H1 (cell line): ENCODE measurements at regions not wholly inside any gene's neighbourhood (a gene's known extent, or its start where the extent isn't known, plus 50 kb on each side); places are given as distances from the start of the nearest gene placed in this dataset.

Source experiments
- CTCF ChIA-PET: fragments of 300-600 bp; sonication (Branson Sonifier 250); formaldehyde crosslinking; loops from one replicate; lab custom pipeline; 2021; ENCODE audit not compliant: partially characterized antibody; lab: Charles Lee
- POLR2A ChIA-PET: fragments of 300-600 bp; sonication (Branson Sonifier 250); formaldehyde crosslinking; loops from one replicate; lab custom pipeline; 2021; ENCODE audit warnings: inconsistent platforms; ENCODE audit not compliant: partially characterized antibody; lab: Charles Lee
- DNase-seq, 2 experiments: peaks; one replicate each; pipeline versions ENCODE4 v3.0.0 to v3.0.0-alpha.2; 2010 to 2022; ENCODE audit warnings: low spot score in 2 of 2, low read depth in 1 of 2, mixed read lengths in 1 of 2
- FAIRE-seq: peaks from 2 replicates; lab custom pipeline; 2011; peaks lifted over from hg19 to GRCh38; lab: Jason Lieb, UNC
- H2AFZ ChIP-seq: 2 replicates; pipeline ENCODE4 v1.8.1; 2012; ENCODE audit warnings: low read length, inconsistent platforms
- H2AK5ac ChIP-seq: 2 replicates; pipeline ENCODE4 v1.6.1; 2013; ENCODE audit warnings: low read depth, low read length
- H2BK120ac ChIP-seq: replicated peaks from 2 replicates; pipeline ENCODE3; 2013; ENCODE audit warnings: low read depth, low read length, inconsistent platforms
- H2BK12ac ChIP-seq: 2 replicates; pipeline ENCODE4 v1.6.1; 2013; ENCODE audit warnings: low read depth, low read length
- H2BK15ac ChIP-seq: 2 replicates; pipeline ENCODE4 v1.6.1; 2013; ENCODE audit warnings: low read length
- H2BK20ac ChIP-seq: 2 replicates; pipeline ENCODE4 v1.6.1; 2013; ENCODE audit warnings: low read length
- H2BK5ac ChIP-seq: 2 replicates; pipeline ENCODE4 v1.6.1; 2013; ENCODE audit warnings: low read depth, low read length
- H3K14ac ChIP-seq: 2 replicates; pipeline ENCODE4 v1.6.1; 2013; ENCODE audit warnings: inconsistent platforms; ENCODE audit not compliant: insufficient read length
- H3K18ac ChIP-seq: 2 replicates; pipeline ENCODE4 v1.6.1; 2013; ENCODE audit warnings: low read length; ENCODE audit errors: extremely low read depth
- H3K23ac ChIP-seq: 2 replicates; pipeline ENCODE4 v1.6.1; 2013; ENCODE audit warnings: inconsistent platforms; ENCODE audit not compliant: insufficient read length
- H3K23me2 ChIP-seq: 2 replicates; pipeline ENCODE4 v1.6.1; 2013; ENCODE audit warnings: low read depth, low read length
- H3K27ac ChIP-seq: 2 replicates; pipeline ENCODE4 v1.6.1; 2011; ENCODE audit warnings: low read depth, low read length, inconsistent platforms
- H3K27me3 ChIP-seq, 4 experiments: replicated peaks in 1 of 4; 1 replicate in 1 of 4; 2 replicates in 3 of 4; pipeline versions ENCODE4 v1.6.1 to v1.8.1; 2011 to 2013; ENCODE audit warnings: low read length in 3 of 4, mild to moderate bottlenecking in 3 of 4, inconsistent platforms in 2 of 4, mixed read lengths in 2 of 4, moderate library complexity in 1 of 4; ENCODE audit not compliant: control insufficient read depth in 3 of 4, insufficient read depth in 3 of 4; ENCODE audit errors: extremely low read depth in 1 of 4
- H3K36me3 ChIP-seq, 4 experiments: 2 replicates each; pipeline versions ENCODE4 v1.6.1 to v1.8.1; 2011 to 2013; ENCODE audit warnings: mild to moderate bottlenecking in 4 of 4, low read length in 3 of 4, moderate library complexity in 2 of 4, control low read depth in 1 of 4, inconsistent platforms in 1 of 4; ENCODE audit not compliant: insufficient read depth in 4 of 4, control insufficient read depth in 2 of 4
- H3K4ac ChIP-seq: replicated peaks from 2 replicates; pipeline ENCODE3; 2013; ENCODE audit warnings: low read length, low read depth, mixed read lengths, inconsistent platforms; ENCODE audit not compliant: insufficient read length
- H3K4me1 ChIP-seq, 4 experiments: replicated peaks in 1 of 4; 1 replicate in 1 of 4; 2 replicates in 3 of 4; pipeline versions ENCODE4 v1.6.1 to v1.8.1; 2011 to 2013; ENCODE audit warnings: low read length in 3 of 4, inconsistent platforms in 2 of 4, mixed read lengths in 1 of 4; ENCODE audit not compliant: insufficient read depth in 4 of 4, control insufficient read depth in 3 of 4
- H3K4me2 ChIP-seq, 2 experiments: 2 replicates each; pipeline versions ENCODE4 v1.6.1 to v1.8.1; 2011 to 2013; ENCODE audit warnings: low read depth in 2 of 2, low read length in 2 of 2, control low read depth in 1 of 2, inconsistent platforms in 1 of 2, mild to moderate bottlenecking in 1 of 2; ENCODE audit not compliant: insufficient read depth in 1 of 2
- H3K4me3 ChIP-seq, 4 experiments: fragments of 200-600, 300-600 bp in 1 of 4; sonication (generic), shearing (Covaris generic), sonication (Bioruptor Twin) in 1 of 4; 2 replicates each; pipeline versions ENCODE4 v1.5.1 to v1.8.1; 2011 to 2016; ENCODE audit warnings: low read length in 4 of 4, low read depth in 3 of 4, control low read depth in 2 of 4, inconsistent platforms in 2 of 4, mild to moderate bottlenecking in 2 of 4, mixed read lengths in 1 of 4, moderate library complexity in 1 of 4; ENCODE audit not compliant: insufficient read depth in 2 of 4; ENCODE audit errors: extremely low read depth in 1 of 4
- H3K56ac ChIP-seq: replicated peaks from 2 replicates; pipeline ENCODE3; 2013; ENCODE audit warnings: low read depth, mild to moderate bottlenecking, mixed read lengths, low read length, inconsistent platforms; ENCODE audit not compliant: insufficient read length
- H3K79me1 ChIP-seq: 2 replicates; pipeline ENCODE4 v1.6.1; 2013; ENCODE audit warnings: low read depth, low read length, control low read depth
- H3K79me2 ChIP-seq, 2 experiments: 2 replicates each; pipeline versions ENCODE4 v1.6.1 to v1.8.1; 2012 to 2013; ENCODE audit warnings: low read length in 2 of 2, mild to moderate bottlenecking in 2 of 2, inconsistent platforms in 1 of 2; ENCODE audit not compliant: insufficient read depth in 2 of 2, control insufficient read depth in 1 of 2
- H3K9ac ChIP-seq, 4 experiments: replicated peaks in 1 of 4; 1 replicate in 1 of 4; 2 replicates in 3 of 4; pipeline versions ENCODE4 v1.6.1 to v1.8.1; 2011 to 2013; ENCODE audit warnings: low read depth in 3 of 4, low read length in 3 of 4, control low read depth in 2 of 4, mild to moderate bottlenecking in 2 of 4, moderate library complexity in 2 of 4, inconsistent platforms in 1 of 4; ENCODE audit errors: extremely low read depth in 1 of 4
- H3K9me3 ChIP-seq, 2 experiments: 2 replicates each; pipeline versions ENCODE4 v1.6.1 to v1.8.1; 2012 to 2013; ENCODE audit warnings: mild to moderate bottlenecking in 2 of 2, moderate library complexity in 2 of 2, control low read depth in 1 of 2, inconsistent platforms in 1 of 2, low read depth in 1 of 2, low read length in 1 of 2, mixed read lengths in 1 of 2; ENCODE audit not compliant: insufficient read depth in 2 of 2
- H4K20me1 ChIP-seq, 2 experiments: replicated peaks in 1 of 2; 2 replicates each; pipeline versions ENCODE3 to v1.8.1; 2011 to 2013; ENCODE audit warnings: inconsistent platforms in 2 of 2, low read length in 2 of 2, mild to moderate bottlenecking in 1 of 2; ENCODE audit not compliant: insufficient read depth in 2 of 2, control insufficient read depth in 1 of 2
- H4K5ac ChIP-seq: 2 replicates; pipeline ENCODE4 v1.6.1; 2013; ENCODE audit warnings: low read length, low read depth, mixed read lengths, inconsistent platforms; ENCODE audit not compliant: insufficient read length
- H4K8ac ChIP-seq: 2 replicates; pipeline ENCODE4 v1.8.0; 2013; ENCODE audit warnings: mild to moderate bottlenecking, moderate library complexity, low read length, inconsistent platforms; ENCODE audit not compliant: insufficient read depth; ENCODE audit errors: extremely low read depth
- H4K91ac ChIP-seq: replicated peaks from 2 replicates; pipeline ENCODE3; 2013; ENCODE audit warnings: low read length, mixed read lengths, inconsistent platforms; ENCODE audit not compliant: insufficient read length
- CHD7 ChIP-seq: fragments of 300-600 bp; sonication (generic); IDR thresholded peaks from 2 replicates; pipeline ENCODE4 v1.7.1; 2012; ENCODE audit warnings: low read length, moderate library complexity, mild to moderate bottlenecking, inconsistent platforms; ENCODE audit not compliant: insufficient replicate concordance
- WGBS, 2 experiments: shearing (Covaris generic) in 1 of 2; methylation state at CpG; one replicate each; pipeline versions ENCODE4 v1.1.6 to v1.1.7; 2013 to 2015; ENCODE audit warnings: low lambda C conversion rate in 2 of 2, mixed read lengths in 2 of 2, inconsistent platforms in 1 of 2, low coverage in 1 of 2, missing lambda C conversion rate in 1 of 2; ENCODE audit not compliant: insufficient replicate concordance in 2 of 2, insufficient coverage in 1 of 2, insufficient read length in 1 of 2; ENCODE audit errors: extremely low coverage in 1 of 2, missing lambda C conversion rate in 1 of 2; 5-methylcytosine and 5-hydroxymethylcytosine counted together

DNA sequence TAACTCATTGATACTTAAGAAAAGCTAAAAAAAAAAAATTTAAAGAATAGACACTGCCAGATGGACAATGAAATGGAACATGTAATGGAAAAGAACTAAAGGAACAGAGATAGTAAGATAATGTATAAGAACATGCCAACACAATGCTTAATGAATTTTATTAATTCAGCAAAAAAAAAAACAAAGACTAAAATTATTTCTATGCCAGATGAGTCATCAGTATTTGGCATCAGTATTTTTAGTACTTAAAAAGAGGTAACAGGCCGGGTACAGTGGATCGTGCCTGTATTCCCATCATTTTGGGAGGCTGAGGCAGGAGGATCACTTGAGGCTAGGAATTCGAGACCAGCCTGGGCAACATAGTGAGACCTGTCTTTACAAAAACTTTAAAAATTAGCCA, 168.5 kb downstream of the CYB561 start:
- Histone ChIP-seq H3K4me3 (no peak overlapping the region), H3K4ac (no peak overlapping the region), H2BK5ac (no peak overlapping the region), H3K56ac (no peak overlapping the region), H2AK5ac (no peak overlapping the region), H3K14ac (no peak overlapping the region), H3K27me3 (no peaks in the 10 kb centered on the region), H4K5ac (no peak overlapping the region), H3K23me2 (no peaks in the 10 kb centered on the region), H2BK15ac (no peak overlapping the region), H3K79me1 (no peaks in the 10 kb centered on the region; the same call in 1 of the 2 replicates), H3K23ac (no peak overlapping the region), H3K9me3 (no peaks in the 10 kb centered on the region), H3K27ac (no peak overlapping the region), H2BK12ac (no peak overlapping the region), H3K4me2 (no peak overlapping the region), H4K91ac (no peak overlapping the region), H3K36me3 (no peaks in the 10 kb centered on the region), H4K8ac (no peak overlapping the region), H2BK120ac (no peak overlapping the region), H2AFZ (no peak overlapping the region), H2BK20ac (no peak overlapping the region), H3K4me1 (0 out of 7 replicates have a peak, but pooled peaks cover 0 to 2% (median 0%) of the 10 kb centered on the region in 4 experiments), H3K18ac (no peak overlapping the region), H4K20me1 (no peaks in the 10 kb centered on the region), H3K79me2 (no peaks in the 10 kb centered on the region), H3K9ac (no peak overlapping the region)
- 93% methylated on average over 3 of the region's 3 CpGs; no CpG with 5 or more reads in 1 of the 2 experiments for WGBS, 2 experiments
- CTCF ChIA-PET, result no interaction called here
- no peak for FAIRE-seq
- POLR2A ChIA-PET, result no interaction called here
- DNase-seq, result no peak
- TF ChIP-seq CHD7, result no peak
